H1 (cell line): ENCODE measurements at regions not wholly inside any gene's neighbourhood (a gene's known extent, or its start where the extent isn't known, plus 50 kb on each side); places are given as distances from the start of the nearest gene placed in this dataset.

Experiments
- CTCF ChIA-PET: fragments of 300-600 bp; sonication (Branson Sonifier 250); formaldehyde crosslinking; loops from one replicate; lab custom pipeline; 2021; ENCODE audit not compliant: partially characterized antibody; lab: Charles Lee
- POLR2A ChIA-PET: fragments of 300-600 bp; sonication (Branson Sonifier 250); formaldehyde crosslinking; loops from one replicate; lab custom pipeline; 2021; ENCODE audit warnings: inconsistent platforms; ENCODE audit not compliant: partially characterized antibody; lab: Charles Lee
- DNase-seq, 2 experiments: peaks; one replicate each; pipeline versions ENCODE4 v3.0.0 to v3.0.0-alpha.2; 2010 to 2022; ENCODE audit warnings: low spot score in 2 of 2, low read depth in 1 of 2, mixed read lengths in 1 of 2
- FAIRE-seq: peaks from 2 replicates; lab custom pipeline; 2011; peaks lifted over from hg19 to GRCh38; lab: Jason Lieb, UNC
- H2AFZ ChIP-seq: 2 replicates; pipeline ENCODE4 v1.8.1; 2012; ENCODE audit warnings: low read length, inconsistent platforms
- H2AK5ac ChIP-seq: 2 replicates; pipeline ENCODE4 v1.6.1; 2013; ENCODE audit warnings: low read depth, low read length
- H2BK120ac ChIP-seq: replicated peaks from 2 replicates; pipeline ENCODE3; 2013; ENCODE audit warnings: low read depth, low read length, inconsistent platforms
- H2BK12ac ChIP-seq: 2 replicates; pipeline ENCODE4 v1.6.1; 2013; ENCODE audit warnings: low read depth, low read length
- H2BK15ac ChIP-seq: 2 replicates; pipeline ENCODE4 v1.6.1; 2013; ENCODE audit warnings: low read length
- H2BK20ac ChIP-seq: 2 replicates; pipeline ENCODE4 v1.6.1; 2013; ENCODE audit warnings: low read length
- H2BK5ac ChIP-seq: 2 replicates; pipeline ENCODE4 v1.6.1; 2013; ENCODE audit warnings: low read depth, low read length
- H3K14ac ChIP-seq: 2 replicates; pipeline ENCODE4 v1.6.1; 2013; ENCODE audit warnings: inconsistent platforms; ENCODE audit not compliant: insufficient read length
- H3K18ac ChIP-seq: 2 replicates; pipeline ENCODE4 v1.6.1; 2013; ENCODE audit warnings: low read length; ENCODE audit errors: extremely low read depth
- H3K23ac ChIP-seq: 2 replicates; pipeline ENCODE4 v1.6.1; 2013; ENCODE audit warnings: inconsistent platforms; ENCODE audit not compliant: insufficient read length
- H3K23me2 ChIP-seq: 2 replicates; pipeline ENCODE4 v1.6.1; 2013; ENCODE audit warnings: low read depth, low read length
- H3K27ac ChIP-seq: 2 replicates; pipeline ENCODE4 v1.6.1; 2011; ENCODE audit warnings: low read depth, low read length, inconsistent platforms
- H3K27me3 ChIP-seq, 4 experiments: replicated peaks in 1 of 4; 1 replicate in 1 of 4; 2 replicates in 3 of 4; pipeline versions ENCODE4 v1.6.1 to v1.8.1; 2011 to 2013; ENCODE audit warnings: low read length in 3 of 4, mild to moderate bottlenecking in 3 of 4, inconsistent platforms in 2 of 4, mixed read lengths in 2 of 4, moderate library complexity in 1 of 4; ENCODE audit not compliant: control insufficient read depth in 3 of 4, insufficient read depth in 3 of 4; ENCODE audit errors: extremely low read depth in 1 of 4
- H3K36me3 ChIP-seq, 4 experiments: 2 replicates each; pipeline versions ENCODE4 v1.6.1 to v1.8.1; 2011 to 2013; ENCODE audit warnings: mild to moderate bottlenecking in 4 of 4, low read length in 3 of 4, moderate library complexity in 2 of 4, control low read depth in 1 of 4, inconsistent platforms in 1 of 4; ENCODE audit not compliant: insufficient read depth in 4 of 4, control insufficient read depth in 2 of 4
- H3K4ac ChIP-seq: replicated peaks from 2 replicates; pipeline ENCODE3; 2013; ENCODE audit warnings: low read length, low read depth, mixed read lengths, inconsistent platforms; ENCODE audit not compliant: insufficient read length
- H3K4me1 ChIP-seq, 4 experiments: replicated peaks in 1 of 4; 1 replicate in 1 of 4; 2 replicates in 3 of 4; pipeline versions ENCODE4 v1.6.1 to v1.8.1; 2011 to 2013; ENCODE audit warnings: low read length in 3 of 4, inconsistent platforms in 2 of 4, mixed read lengths in 1 of 4; ENCODE audit not compliant: insufficient read depth in 4 of 4, control insufficient read depth in 3 of 4
- H3K4me2 ChIP-seq, 2 experiments: 2 replicates each; pipeline versions ENCODE4 v1.6.1 to v1.8.1; 2011 to 2013; ENCODE audit warnings: low read depth in 2 of 2, low read length in 2 of 2, control low read depth in 1 of 2, inconsistent platforms in 1 of 2, mild to moderate bottlenecking in 1 of 2; ENCODE audit not compliant: insufficient read depth in 1 of 2
- H3K4me3 ChIP-seq, 4 experiments: fragments of 200-600, 300-600 bp in 1 of 4; sonication (generic), shearing (Covaris generic), sonication (Bioruptor Twin) in 1 of 4; 2 replicates each; pipeline versions ENCODE4 v1.5.1 to v1.8.1; 2011 to 2016; ENCODE audit warnings: low read length in 4 of 4, low read depth in 3 of 4, control low read depth in 2 of 4, inconsistent platforms in 2 of 4, mild to moderate bottlenecking in 2 of 4, mixed read lengths in 1 of 4, moderate library complexity in 1 of 4; ENCODE audit not compliant: insufficient read depth in 2 of 4; ENCODE audit errors: extremely low read depth in 1 of 4
- H3K56ac ChIP-seq: replicated peaks from 2 replicates; pipeline ENCODE3; 2013; ENCODE audit warnings: low read depth, mild to moderate bottlenecking, mixed read lengths, low read length, inconsistent platforms; ENCODE audit not compliant: insufficient read length
- H3K79me1 ChIP-seq: 2 replicates; pipeline ENCODE4 v1.6.1; 2013; ENCODE audit warnings: low read depth, low read length, control low read depth
- H3K79me2 ChIP-seq, 2 experiments: 2 replicates each; pipeline versions ENCODE4 v1.6.1 to v1.8.1; 2012 to 2013; ENCODE audit warnings: low read length in 2 of 2, mild to moderate bottlenecking in 2 of 2, inconsistent platforms in 1 of 2; ENCODE audit not compliant: insufficient read depth in 2 of 2, control insufficient read depth in 1 of 2
- H3K9ac ChIP-seq, 4 experiments: replicated peaks in 1 of 4; 1 replicate in 1 of 4; 2 replicates in 3 of 4; pipeline versions ENCODE4 v1.6.1 to v1.8.1; 2011 to 2013; ENCODE audit warnings: low read depth in 3 of 4, low read length in 3 of 4, control low read depth in 2 of 4, mild to moderate bottlenecking in 2 of 4, moderate library complexity in 2 of 4, inconsistent platforms in 1 of 4; ENCODE audit errors: extremely low read depth in 1 of 4
- H3K9me3 ChIP-seq, 2 experiments: 2 replicates each; pipeline versions ENCODE4 v1.6.1 to v1.8.1; 2012 to 2013; ENCODE audit warnings: mild to moderate bottlenecking in 2 of 2, moderate library complexity in 2 of 2, control low read depth in 1 of 2, inconsistent platforms in 1 of 2, low read depth in 1 of 2, low read length in 1 of 2, mixed read lengths in 1 of 2; ENCODE audit not compliant: insufficient read depth in 2 of 2
- H4K20me1 ChIP-seq, 2 experiments: replicated peaks in 1 of 2; 2 replicates each; pipeline versions ENCODE3 to v1.8.1; 2011 to 2013; ENCODE audit warnings: inconsistent platforms in 2 of 2, low read length in 2 of 2, mild to moderate bottlenecking in 1 of 2; ENCODE audit not compliant: insufficient read depth in 2 of 2, control insufficient read depth in 1 of 2
- H4K5ac ChIP-seq: 2 replicates; pipeline ENCODE4 v1.6.1; 2013; ENCODE audit warnings: low read length, low read depth, mixed read lengths, inconsistent platforms; ENCODE audit not compliant: insufficient read length
- H4K8ac ChIP-seq: 2 replicates; pipeline ENCODE4 v1.8.0; 2013; ENCODE audit warnings: mild to moderate bottlenecking, moderate library complexity, low read length, inconsistent platforms; ENCODE audit not compliant: insufficient read depth; ENCODE audit errors: extremely low read depth
- H4K91ac ChIP-seq: replicated peaks from 2 replicates; pipeline ENCODE3; 2013; ENCODE audit warnings: low read length, mixed read lengths, inconsistent platforms; ENCODE audit not compliant: insufficient read length
- GTF2F1 ChIP-seq: IDR thresholded peaks from 2 replicates; pipeline ENCODE4 v1.6.1; 2012; ENCODE audit warnings: low read depth, low read length, improper control_type of control experiment, borderline replicate concordance
- HDAC2 ChIP-seq, 2 experiments: fragments of 300-600 bp in 1 of 2; sonication (generic) in 1 of 2; IDR thresholded peaks; 2 replicates each; pipeline ENCODE4 v1.6.1; 2011 to 2012; ENCODE audit warnings: low read depth in 2 of 2, low read length in 2 of 2, mild to moderate bottlenecking in 2 of 2, moderate library complexity in 2 of 2, borderline replicate concordance in 1 of 2, inconsistent platforms in 1 of 2
- MAFK ChIP-seq: IDR thresholded peaks from 2 replicates; pipeline ENCODE4 v1.6.1; 2012; ENCODE audit warnings: low read depth, mild to moderate bottlenecking, improper control_type of control experiment, low read length
- PHF8 ChIP-seq: fragments of 200-600 bp; sonication (generic); conservative IDR thresholded peaks from 2 replicates; pipeline ENCODE4 v1.7.1; 2012; ENCODE audit warnings: low read depth, mild to moderate bottlenecking, inconsistent platforms, low read length, moderate library complexity
- SAP30 ChIP-seq: fragments of 300-600 bp; sonication (generic); IDR thresholded peaks from 2 replicates; pipeline ENCODE4 v1.7.1; 2012; ENCODE audit warnings: low read length, moderate library complexity, mild to moderate bottlenecking, inconsistent platforms; ENCODE audit not compliant: insufficient read depth, insufficient replicate concordance
- SP1 ChIP-seq: IDR thresholded peaks from 2 replicates; pipeline ENCODE4 v1.6.1; 2011; ENCODE audit warnings: low read depth, low read length
- USF2 ChIP-seq: IDR thresholded peaks from 2 replicates; pipeline ENCODE4 v1.6.1; 2011; ENCODE audit warnings: low read length, improper control_type of control experiment
- WGBS, 2 experiments: shearing (Covaris generic) in 1 of 2; methylation state at CpG; one replicate each; pipeline versions ENCODE4 v1.1.6 to v1.1.7; 2013 to 2015; ENCODE audit warnings: low lambda C conversion rate in 2 of 2, mixed read lengths in 2 of 2, inconsistent platforms in 1 of 2, low coverage in 1 of 2, missing lambda C conversion rate in 1 of 2; ENCODE audit not compliant: insufficient replicate concordance in 2 of 2, insufficient coverage in 1 of 2, insufficient read length in 1 of 2; ENCODE audit errors: extremely low coverage in 1 of 2, missing lambda C conversion rate in 1 of 2; 5-methylcytosine and 5-hydroxymethylcytosine counted together

GRCh38 chr10:58982470-58983239 is 193.8 kb upstream of the PHYHIPL start:
- DNase-seq (no peak), FAIRE-seq (no peak)
- Histone ChIP-seq H3K4me2 (no peak overlapping the region), H2BK12ac (peak overlapping the region; percentile 45; the same call in 1 of the 2 replicates), H3K4ac (no peak overlapping the region), H3K9me3 (no peaks in the 10 kb centered on the region), H2BK15ac (no peak overlapping the region), H2BK5ac (no peak overlapping the region), H3K27ac (no peak overlapping the region), H3K9ac (no peak overlapping the region), H4K91ac (no peak overlapping the region), H3K56ac (no peak overlapping the region), H3K79me1 (no peaks in the 10 kb centered on the region), H4K8ac (no peak overlapping the region), H2AFZ (no peak overlapping the region), H4K5ac (no peak overlapping the region), H2AK5ac (peak overlapping the region; percentile 11; the same call in 1 of the 2 replicates), H2BK20ac (no peak overlapping the region), H2BK120ac (no peak overlapping the region), H3K79me2 (no peaks in the 10 kb centered on the region), H3K23ac (no peak overlapping the region), H4K20me1 (no peaks in the 10 kb centered on the region), H3K18ac (no peak overlapping the region), H3K4me3 (no peak overlapping the region), H3K36me3 (no peaks in the 10 kb centered on the region), H3K4me1 (peaks cover 0 to 12% (median 8%) of the 10 kb centered on the region in 4 experiments; a peak in 5 of 7 replicates), H3K23me2 (no peaks in the 10 kb centered on the region; the same call in 1 of the 2 replicates), H3K27me3 (no peaks in the 10 kb centered on the region), H3K14ac (no peak overlapping the region)
- ChIA-PET CTCF (interaction anchor here (0.7 to 1.2 kb wide), 4 partner anchors 14 to 31 kb away, joined by 3 to 5 read pairs (median 4); no protein-coding TSS in a partner anchor), POLR2A (interaction anchor here (0.9 to 2.3 kb wide), 4 partner anchors 12 to 19 kb away, joined by 3 to 7 read pairs (median 3); no protein-coding TSS in a partner anchor)
- WGBS, 2 experiments, result 94% methylated on average over 3 of the region's 3 CpGs; no CpG with 5 or more reads in 1 of the 2 experiments
- TF ChIP-seq SAP30, result no peak
- no peak for TF ChIP-seq PHF8
- no peak for TF ChIP-seq MAFK
- no peak for TF ChIP-seq GTF2F1
- no peak for TF ChIP-seq SP1
- no peak for TF ChIP-seq USF2
- no peak for TF ChIP-seq HDAC2 (IDR thresholded peaks at IDR 0.05; ENCODE audit: borderline replicate concordance in 1 of 2, low read depth in 2 of 2, low read length in 2 of 2)
